Vagina (tissue), 2 donors: ENCODE measurements at regions not wholly inside any gene's neighbourhood (a gene's known extent, or its start where the extent isn't known, plus 50 kb on each side); places are given as distances from the start of the nearest gene placed in this dataset.

ENCODE experiments used
- DNase-seq, 2 donors: peaks; one replicate each; pipeline ENCODE4 v3.0.0-alpha.2; 2017; ENCODE audit errors: extremely low spot score in 2 of 2
- H3K27ac ChIP-seq: fragments of 200-600 bp; sonication (generic); one replicate; pipeline ENCODE4 v1.5.1; 2019
- H3K27me3 ChIP-seq: fragments of 200-600 bp; sonication (generic); one replicate; pipeline ENCODE4 v1.5.1; 2019
- H3K36me3 ChIP-seq, 2 donors: fragments of 200-600 bp; sonication (generic); one replicate each; pipeline ENCODE4 v1.5.1; 2017 to 2019
- H3K4me1 ChIP-seq: fragments of 200-600 bp; sonication (generic); one replicate; pipeline ENCODE4 v1.5.1; 2019
- H3K4me3 ChIP-seq, 2 donors: fragments of 200-600 bp; sonication (generic); 1 replicate in 1 of 2; 2 replicates in 1 of 2; pipeline ENCODE4 v1.5.1; 2016 to 2019
- H3K9me3 ChIP-seq: fragments of 200-600 bp; sonication (generic); one replicate; pipeline ENCODE4 v1.5.1; 2019
- POLR2A ChIP-seq, 2 donors: fragments of 450-650 bp; IDR thresholded peaks; one replicate each; pipeline ENCODE4 v1.6.1; 2017; ENCODE audit warnings: antibody characterized with exemption in 2 of 2, mild to moderate bottlenecking in 2 of 2, moderate library complexity in 2 of 2
- POLR2AphosphoS5 ChIP-seq, 2 donors: sonication (generic); formaldehyde crosslinking; IDR thresholded peaks; one replicate each; pipeline ENCODE4 v1.9.0; 2017; ENCODE audit warnings: antibody characterized with exemption in 2 of 2, mild to moderate bottlenecking in 2 of 2, low read depth in 1 of 2; ENCODE audit not compliant: insufficient read depth in 1 of 2
- intact Hi-C: fragments of 100-400 bp; cut with DNase I; formaldehyde crosslinking; loops from one replicate; pipeline ENCODE4 v1.15.1; 2023
- TF ChIP-seq, protein P1 (sequence below), 3 experiments: fragments of 450-650 bp in 2 of 3; fragments of 200-600 bp in 1 of 3; sonication (generic) in 1 of 3; IDR thresholded peaks; one replicate each; pipeline ENCODE4 v1.5.1; 2017 to 2019; ENCODE audit warnings: antibody characterized with exemption in 3 of 3, mild to moderate bottlenecking in 2 of 3, moderate library complexity in 2 of 3

DNA sequence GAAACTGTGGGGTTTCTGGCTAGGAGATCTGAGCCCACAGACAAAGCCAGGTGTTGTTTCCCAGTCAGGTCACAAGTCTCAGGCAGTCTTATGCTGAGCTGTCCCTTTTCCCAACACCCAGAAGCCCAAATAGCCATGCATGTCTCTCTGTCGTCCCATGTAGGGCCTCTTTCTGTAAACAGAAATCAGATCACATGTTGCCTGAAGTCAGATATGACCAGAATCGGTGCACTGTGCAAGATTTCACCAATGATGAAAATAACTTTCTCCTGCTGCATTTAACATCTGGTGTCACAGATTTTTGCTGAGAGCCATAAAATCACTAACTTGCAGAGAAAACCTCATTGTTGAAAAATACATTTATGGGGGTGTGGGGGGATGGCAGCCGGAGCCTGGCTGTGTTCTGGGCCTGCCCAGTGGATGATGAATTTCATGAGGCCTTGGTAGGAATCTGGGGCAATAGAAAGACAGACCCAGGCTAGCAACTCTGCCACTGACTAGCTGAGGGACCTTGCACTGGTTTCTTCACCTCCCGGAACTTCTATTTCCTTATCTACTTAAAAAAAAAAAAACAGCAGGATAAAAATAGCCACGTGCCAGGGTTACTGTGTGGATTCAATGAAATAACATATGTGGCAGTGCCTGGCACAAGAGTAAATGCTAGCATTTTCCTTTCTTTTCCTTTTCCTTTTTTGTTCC, 158.8 kb upstream of the NFIA start:
- H3K4me1 ChIP-seq = peaks cover 14% of the 10 kb centered on the region
- no peak overlapping the region for H3K27ac ChIP-seq
- DNase-seq = no peak
- no peak for TF ChIP-seq POLR2AphosphoS5 (IDR thresholded peaks at IDR 0.05; ENCODE audit: insufficient read depth in 1 of 2, low read depth in 1 of 2)
- TF ChIP-seq, protein P1, sequence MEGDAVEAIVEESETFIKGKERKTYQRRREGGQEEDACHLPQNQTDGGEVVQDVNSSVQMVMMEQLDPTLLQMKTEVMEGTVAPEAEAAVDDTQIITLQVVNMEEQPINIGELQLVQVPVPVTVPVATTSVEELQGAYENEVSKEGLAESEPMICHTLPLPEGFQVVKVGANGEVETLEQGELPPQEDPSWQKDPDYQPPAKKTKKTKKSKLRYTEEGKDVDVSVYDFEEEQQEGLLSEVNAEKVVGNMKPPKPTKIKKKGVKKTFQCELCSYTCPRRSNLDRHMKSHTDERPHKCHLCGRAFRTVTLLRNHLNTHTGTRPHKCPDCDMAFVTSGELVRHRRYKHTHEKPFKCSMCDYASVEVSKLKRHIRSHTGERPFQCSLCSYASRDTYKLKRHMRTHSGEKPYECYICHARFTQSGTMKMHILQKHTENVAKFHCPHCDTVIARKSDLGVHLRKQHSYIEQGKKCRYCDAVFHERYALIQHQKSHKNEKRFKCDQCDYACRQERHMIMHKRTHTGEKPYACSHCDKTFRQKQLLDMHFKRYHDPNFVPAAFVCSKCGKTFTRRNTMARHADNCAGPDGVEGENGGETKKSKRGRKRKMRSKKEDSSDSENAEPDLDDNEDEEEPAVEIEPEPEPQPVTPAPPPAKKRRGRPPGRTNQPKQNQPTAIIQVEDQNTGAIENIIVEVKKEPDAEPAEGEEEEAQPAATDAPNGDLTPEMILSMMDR (IDR thresholded peaks at IDR 0.05) = no peak
- no peak for TF ChIP-seq POLR2A (IDR thresholded peaks at IDR 0.05)
- no peak overlapping the region for H3K4me3 ChIP-seq
- intact Hi-C loops = no loop called here
- H3K27me3 ChIP-seq = no peaks in the 10 kb centered on the region
- no peaks in the 10 kb centered on the region for H3K9me3 ChIP-seq
- no peaks in the 10 kb centered on the region for H3K36me3 ChIP-seq

DNA sequence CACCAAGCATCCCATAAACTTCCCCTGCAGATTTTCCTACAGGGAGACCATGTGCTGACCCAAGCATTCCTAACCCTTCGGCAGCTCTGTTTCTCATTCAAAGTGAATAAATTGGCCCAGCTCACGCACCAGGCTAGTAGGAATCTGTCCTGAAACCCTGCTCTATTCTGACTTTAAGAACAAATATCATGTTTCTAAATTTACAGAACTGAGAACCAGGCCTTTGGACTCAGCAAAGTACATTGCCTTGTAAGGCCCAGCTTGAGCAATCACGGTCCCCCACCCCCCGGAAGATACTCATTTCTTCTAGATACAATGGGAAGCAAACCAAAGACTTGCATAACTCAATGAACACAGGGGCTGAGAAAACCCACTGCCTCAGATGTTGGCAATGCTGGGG, 160.1 kb upstream of the NFIA start:
- no peak for DNase-seq
- H3K9me3 ChIP-seq = no peaks in the 10 kb centered on the region
- intact Hi-C loops = no loop called here
- no peak overlapping the region for H3K4me3 ChIP-seq
- no peaks in the 10 kb centered on the region for H3K36me3 ChIP-seq
- peaks cover 14% of the 10 kb centered on the region for H3K4me1 ChIP-seq
- H3K27ac ChIP-seq = peak overlapping the region; percentile 69
- TF ChIP-seq, protein P1 (IDR thresholded peaks at IDR 0.05) = no peak
- TF ChIP-seq POLR2A (IDR thresholded peaks at IDR 0.05) (no peak), POLR2AphosphoS5 (IDR thresholded peaks at IDR 0.05; ENCODE audit: insufficient read depth in 1 of 2, low read depth in 1 of 2) (no peak)
- no peaks in the 10 kb centered on the region for H3K27me3 ChIP-seq

DNA sequence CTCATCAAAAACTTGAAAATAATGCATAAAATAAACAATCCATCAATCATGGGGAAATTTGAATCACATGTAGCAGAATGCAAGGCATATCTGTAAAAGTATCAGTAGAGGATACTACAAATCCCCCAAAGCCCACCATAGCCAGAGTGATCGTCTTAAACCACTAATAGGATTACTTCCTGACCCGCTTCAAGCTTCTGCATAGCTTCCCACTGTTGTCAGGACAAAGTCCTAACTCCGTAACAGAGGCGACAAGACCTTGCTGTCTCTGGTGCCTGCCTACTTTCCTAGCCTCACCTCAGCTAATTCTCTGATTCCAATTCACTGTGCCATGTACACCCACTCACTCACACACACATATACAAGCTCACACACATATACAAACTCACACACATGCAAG, 161.2 kb upstream of the NFIA start:
- peaks cover 14% of the 10 kb centered on the region for H3K4me1 ChIP-seq
- H3K27me3 ChIP-seq = no peaks in the 10 kb centered on the region
- intact Hi-C loops = no loop called here
- DNase-seq = no peak
- H3K36me3 ChIP-seq = no peaks in the 10 kb centered on the region
- no peak overlapping the region for H3K4me3 ChIP-seq
- TF ChIP-seq POLR2AphosphoS5 (IDR thresholded peaks at IDR 0.05; ENCODE audit: insufficient read depth in 1 of 2, low read depth in 1 of 2) = no peak
- TF ChIP-seq, protein P1 (IDR thresholded peaks at IDR 0.05) = no peak
- no peak for TF ChIP-seq POLR2A (IDR thresholded peaks at IDR 0.05)
- no peaks in the 10 kb centered on the region for H3K9me3 ChIP-seq
- peak overlapping the region; percentile 33 for H3K27ac ChIP-seq

DNA sequence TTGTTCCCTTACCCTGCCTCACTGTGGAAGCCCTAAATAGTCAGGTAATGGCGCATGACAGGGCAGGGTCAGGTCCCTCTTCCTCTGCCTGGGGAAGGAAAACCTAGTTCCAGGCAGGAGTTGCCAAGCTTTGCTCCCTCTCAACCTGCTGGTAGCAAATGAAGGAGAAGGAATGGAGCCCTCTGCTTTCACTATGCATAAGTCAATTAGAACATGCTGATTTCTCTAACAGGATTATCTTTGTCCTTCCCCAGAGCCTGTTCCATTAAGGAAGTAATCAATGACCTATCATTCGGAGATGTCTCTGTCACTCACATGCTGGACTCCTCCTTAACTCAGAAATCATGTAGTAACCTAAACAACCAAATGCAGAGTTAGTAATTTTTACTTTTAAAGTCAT, 161.8 kb upstream of the NFIA start:
- TF ChIP-seq POLR2AphosphoS5 (IDR thresholded peaks at IDR 0.05; ENCODE audit: insufficient read depth in 1 of 2, low read depth in 1 of 2) = no peak
- TF ChIP-seq, protein P1 (IDR thresholded peaks at IDR 0.05) = no peak
- TF ChIP-seq POLR2A (IDR thresholded peaks at IDR 0.05) = no peak
- Histone ChIP-seq H3K27ac (no peak overlapping the region), H3K4me1 (peaks cover 14% of the 10 kb centered on the region), H3K4me3 (no peak overlapping the region), H3K27me3 (no peaks in the 10 kb centered on the region), H3K36me3 (no peaks in the 10 kb centered on the region), H3K9me3 (no peaks in the 10 kb centered on the region)
- intact Hi-C loops = no loop called here
- no peak for DNase-seq

DNA sequence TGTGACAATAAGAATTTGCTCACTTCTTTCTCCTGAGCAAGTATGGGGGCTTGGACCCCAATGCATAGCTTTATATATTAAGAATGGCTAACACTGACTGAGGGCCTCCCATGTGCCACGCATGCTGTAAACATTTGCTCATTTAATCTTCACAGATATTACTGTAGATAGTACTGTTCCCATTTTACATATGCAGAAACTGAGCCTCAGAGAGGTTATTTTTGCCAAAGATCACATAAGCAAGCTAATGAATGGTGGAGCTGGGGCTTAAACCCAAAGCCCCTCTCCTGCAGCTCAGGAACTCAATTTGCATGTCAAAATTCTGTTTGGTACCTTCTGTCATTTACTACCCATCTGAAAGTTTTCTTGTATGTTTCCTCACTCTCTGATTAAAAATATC, 163.5 kb upstream of the NFIA start:
- no peak for TF ChIP-seq POLR2AphosphoS5 (IDR thresholded peaks at IDR 0.05; ENCODE audit: insufficient read depth in 1 of 2, low read depth in 1 of 2)
- TF ChIP-seq, protein P1 (IDR thresholded peaks at IDR 0.05) = no peak
- TF ChIP-seq POLR2A (IDR thresholded peaks at IDR 0.05) = no peak
- H3K27me3 ChIP-seq = no peaks in the 10 kb centered on the region
- H3K4me1 ChIP-seq = peaks cover 8% of the 10 kb centered on the region
- H3K4me3 ChIP-seq = no peak overlapping the region
- intact Hi-C loops = no loop called here
- H3K27ac ChIP-seq = no peak overlapping the region
- no peak for DNase-seq
- H3K9me3 ChIP-seq = no peaks in the 10 kb centered on the region
- no peaks in the 10 kb centered on the region for H3K36me3 ChIP-seq
